ENCODE measurements at regions not wholly inside any gene's neighbourhood (a gene's known extent, or its start where the extent isn't known, plus 50 kb on each side); places are given as distances from the start of the nearest gene placed in this dataset.

DNA sequence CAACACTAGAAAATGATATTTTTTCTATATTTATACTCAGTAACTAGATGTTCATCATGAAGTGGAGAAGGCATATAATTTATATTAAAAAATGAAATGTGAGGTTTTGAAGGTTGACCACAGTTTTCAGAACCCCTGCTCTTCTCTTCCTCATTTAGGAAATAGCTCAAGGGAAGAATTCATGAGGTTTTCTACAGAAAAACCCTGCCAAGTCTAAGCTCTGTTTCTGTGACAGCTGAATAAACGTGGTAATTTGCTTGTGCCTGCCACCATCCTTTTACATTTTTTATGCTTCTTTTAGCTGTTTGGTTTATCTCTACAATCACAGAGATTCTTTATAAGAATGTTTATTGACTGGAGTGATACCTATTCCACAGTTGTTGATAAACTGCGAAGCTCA, 630.3 kb upstream of the POT1 start:
- no peak for ATAC-seq
- TF ChIP-seq ZFP3 (CRISPR knock-in tag; IDR thresholded peaks at IDR 0.05) (no peak), OSR1 (CRISPR knock-in tag; IDR thresholded peaks at IDR 0.05) (no peak), ZNF565 (CRISPR knock-in tag; conservative IDR thresholded peaks at IDR 0.05; ENCODE audit: low read depth) (no peak), ZFP30 (CRISPR knock-in tag; IDR thresholded peaks at IDR 0.05) (no peak), ARNTL (CRISPR knock-in tag; IDR thresholded peaks at IDR 0.05; ENCODE audit: borderline replicate concordance, low read depth) (no peak), SNAI2 (CRISPR knock-in tag; IDR thresholded peaks at IDR 0.05) (no peak), ZNF70 (CRISPR knock-in tag; IDR thresholded peaks at IDR 0.05) (no peak), PPARA (CRISPR knock-in tag; IDR thresholded peaks at IDR 0.05; ENCODE audit: borderline replicate concordance) (no peak), TCF4 (CRISPR knock-in tag; IDR thresholded peaks at IDR 0.05; ENCODE audit: borderline replicate concordance) (no peak), ISL1 (CRISPR knock-in tag; IDR thresholded peaks at IDR 0.05) (no peak), TOX (CRISPR knock-in tag; IDR thresholded peaks at IDR 0.05; ENCODE audit: borderline replicate concordance) (no peak), ZC3H10 (CRISPR knock-in tag; IDR thresholded peaks at IDR 0.05) (no peak), CSDC2 (CRISPR knock-in tag; IDR thresholded peaks at IDR 0.05) (no peak)
- TF ChIP-seq, protein P1, sequence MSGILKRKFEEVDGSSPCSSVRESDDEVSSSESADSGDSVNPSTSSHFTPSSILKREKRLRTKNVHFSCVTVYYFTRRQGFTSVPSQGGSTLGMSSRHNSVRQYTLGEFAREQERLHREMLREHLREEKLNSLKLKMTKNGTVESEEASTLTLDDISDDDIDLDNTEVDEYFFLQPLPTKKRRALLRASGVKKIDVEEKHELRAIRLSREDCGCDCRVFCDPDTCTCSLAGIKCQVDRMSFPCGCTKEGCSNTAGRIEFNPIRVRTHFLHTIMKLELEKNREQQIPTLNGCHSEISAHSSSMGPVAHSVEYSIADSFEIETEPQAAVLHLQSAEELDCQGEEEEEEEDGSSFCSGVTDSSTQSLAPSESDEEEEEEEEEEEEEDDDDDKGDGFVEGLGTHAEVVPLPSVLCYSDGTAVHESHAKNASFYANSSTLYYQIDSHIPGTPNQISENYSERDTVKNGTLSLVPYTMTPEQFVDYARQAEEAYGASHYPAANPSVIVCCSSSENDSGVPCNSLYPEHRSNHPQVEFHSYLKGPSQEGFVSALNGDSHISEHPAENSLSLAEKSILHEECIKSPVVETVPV (CRISPR knock-in tag; IDR thresholded peaks at IDR 0.05), result no peak
- TF ChIP-seq, protein P2, sequence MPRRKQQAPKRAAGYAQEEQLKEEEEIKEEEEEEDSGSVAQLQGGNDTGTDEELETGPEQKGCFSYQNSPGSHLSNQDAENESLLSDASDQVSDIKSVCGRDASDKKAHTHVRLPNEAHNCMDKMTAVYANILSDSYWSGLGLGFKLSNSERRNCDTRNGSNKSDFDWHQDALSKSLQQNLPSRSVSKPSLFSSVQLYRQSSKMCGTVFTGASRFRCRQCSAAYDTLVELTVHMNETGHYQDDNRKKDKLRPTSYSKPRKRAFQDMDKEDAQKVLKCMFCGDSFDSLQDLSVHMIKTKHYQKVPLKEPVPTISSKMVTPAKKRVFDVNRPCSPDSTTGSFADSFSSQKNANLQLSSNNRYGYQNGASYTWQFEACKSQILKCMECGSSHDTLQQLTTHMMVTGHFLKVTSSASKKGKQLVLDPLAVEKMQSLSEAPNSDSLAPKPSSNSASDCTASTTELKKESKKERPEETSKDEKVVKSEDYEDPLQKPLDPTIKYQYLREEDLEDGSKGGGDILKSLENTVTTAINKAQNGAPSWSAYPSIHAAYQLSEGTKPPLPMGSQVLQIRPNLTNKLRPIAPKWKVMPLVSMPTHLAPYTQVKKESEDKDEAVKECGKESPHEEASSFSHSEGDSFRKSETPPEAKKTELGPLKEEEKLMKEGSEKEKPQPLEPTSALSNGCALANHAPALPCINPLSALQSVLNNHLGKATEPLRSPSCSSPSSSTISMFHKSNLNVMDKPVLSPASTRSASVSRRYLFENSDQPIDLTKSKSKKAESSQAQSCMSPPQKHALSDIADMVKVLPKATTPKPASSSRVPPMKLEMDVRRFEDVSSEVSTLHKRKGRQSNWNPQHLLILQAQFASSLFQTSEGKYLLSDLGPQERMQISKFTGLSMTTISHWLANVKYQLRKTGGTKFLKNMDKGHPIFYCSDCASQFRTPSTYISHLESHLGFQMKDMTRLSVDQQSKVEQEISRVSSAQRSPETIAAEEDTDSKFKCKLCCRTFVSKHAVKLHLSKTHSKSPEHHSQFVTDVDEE (CRISPR knock-in tag; IDR thresholded peaks at IDR 0.05), result no peak
- TF ChIP-seq, protein P3, sequence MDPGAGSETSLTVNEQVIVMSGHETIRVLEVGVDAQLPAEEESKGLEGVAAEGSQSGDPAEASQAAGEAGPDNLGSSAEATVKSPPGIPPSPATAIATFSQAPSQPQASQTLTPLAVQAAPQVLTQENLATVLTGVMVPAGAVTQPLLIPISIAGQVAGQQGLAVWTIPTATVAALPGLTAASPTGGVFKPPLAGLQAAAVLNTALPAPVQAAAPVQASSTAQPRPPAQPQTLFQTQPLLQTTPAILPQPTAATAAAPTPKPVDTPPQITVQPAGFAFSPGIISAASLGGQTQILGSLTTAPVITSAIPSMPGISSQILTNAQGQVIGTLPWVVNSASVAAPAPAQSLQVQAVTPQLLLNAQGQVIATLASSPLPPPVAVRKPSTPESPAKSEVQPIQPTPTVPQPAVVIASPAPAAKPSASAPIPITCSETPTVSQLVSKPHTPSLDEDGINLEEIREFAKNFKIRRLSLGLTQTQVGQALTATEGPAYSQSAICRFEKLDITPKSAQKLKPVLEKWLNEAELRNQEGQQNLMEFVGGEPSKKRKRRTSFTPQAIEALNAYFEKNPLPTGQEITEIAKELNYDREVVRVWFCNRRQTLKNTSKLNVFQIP (CRISPR knock-in tag; IDR thresholded peaks at IDR 0.05; ENCODE audit: borderline replicate concordance, low read depth), result no peak
- TF ChIP-seq, protein P4, sequence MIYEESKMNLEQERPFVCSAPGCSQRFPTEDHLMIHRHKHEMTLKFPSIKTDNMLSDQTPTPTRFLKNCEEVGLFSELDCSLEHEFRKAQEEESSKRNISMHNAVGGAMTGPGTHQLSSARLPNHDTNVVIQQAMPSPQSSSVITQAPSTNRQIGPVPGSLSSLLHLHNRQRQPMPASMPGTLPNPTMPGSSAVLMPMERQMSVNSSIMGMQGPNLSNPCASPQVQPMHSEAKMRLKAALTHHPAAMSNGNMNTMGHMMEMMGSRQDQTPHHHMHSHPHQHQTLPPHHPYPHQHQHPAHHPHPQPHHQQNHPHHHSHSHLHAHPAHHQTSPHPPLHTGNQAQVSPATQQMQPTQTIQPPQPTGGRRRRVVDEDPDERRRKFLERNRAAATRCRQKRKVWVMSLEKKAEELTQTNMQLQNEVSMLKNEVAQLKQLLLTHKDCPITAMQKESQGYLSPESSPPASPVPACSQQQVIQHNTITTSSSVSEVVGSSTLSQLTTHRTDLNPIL (CRISPR knock-in tag; IDR thresholded peaks at IDR 0.05; ENCODE audit: low read depth), result no peak

DNA sequence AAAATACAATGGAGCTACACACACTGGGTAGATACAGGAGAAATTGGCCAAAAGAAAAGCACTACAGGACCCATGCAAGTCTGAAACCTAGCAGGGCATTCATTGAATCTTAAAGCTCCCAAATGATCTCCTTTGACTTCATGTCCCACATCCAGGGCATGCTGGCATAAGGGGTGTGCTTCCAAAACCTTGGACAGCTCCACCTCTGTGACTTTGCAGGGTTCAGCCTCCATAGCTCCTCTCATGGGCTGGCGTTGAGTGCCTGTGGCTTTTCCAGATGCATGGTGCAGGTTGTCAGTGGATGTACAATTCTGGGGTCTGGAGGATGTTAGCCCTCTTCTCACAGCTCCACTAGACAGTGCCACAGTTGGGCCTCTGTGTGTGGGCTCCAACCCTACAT, 626.3 kb upstream of the POT1 start:
- TF ChIP-seq TCF4 (CRISPR knock-in tag; IDR thresholded peaks at IDR 0.05; ENCODE audit: borderline replicate concordance) (no peak), CSDC2 (CRISPR knock-in tag; IDR thresholded peaks at IDR 0.05) (no peak), ARNTL (CRISPR knock-in tag; IDR thresholded peaks at IDR 0.05; ENCODE audit: borderline replicate concordance, low read depth) (no peak), TOX (CRISPR knock-in tag; IDR thresholded peaks at IDR 0.05; ENCODE audit: borderline replicate concordance) (no peak), GLIS3 (CRISPR knock-in tag; IDR thresholded peaks at IDR 0.05) (no peak), ZFP3 (CRISPR knock-in tag; IDR thresholded peaks at IDR 0.05) (no peak), RARB (CRISPR knock-in tag; IDR thresholded peaks at IDR 0.05) (no peak), ZFP30 (CRISPR knock-in tag; IDR thresholded peaks at IDR 0.05) (no peak), ESRRG (CRISPR knock-in tag; IDR thresholded peaks at IDR 0.05) (no peak), OSR1 (CRISPR knock-in tag; IDR thresholded peaks at IDR 0.05) (no peak), ISL1 (CRISPR knock-in tag; IDR thresholded peaks at IDR 0.05) (no peak)
- TF ChIP-seq, protein P3 (CRISPR knock-in tag; IDR thresholded peaks at IDR 0.05; ENCODE audit: borderline replicate concordance, low read depth), result no peak
- TF ChIP-seq, protein P2 (CRISPR knock-in tag; IDR thresholded peaks at IDR 0.05), result no peak
- TF ChIP-seq, protein P5, sequence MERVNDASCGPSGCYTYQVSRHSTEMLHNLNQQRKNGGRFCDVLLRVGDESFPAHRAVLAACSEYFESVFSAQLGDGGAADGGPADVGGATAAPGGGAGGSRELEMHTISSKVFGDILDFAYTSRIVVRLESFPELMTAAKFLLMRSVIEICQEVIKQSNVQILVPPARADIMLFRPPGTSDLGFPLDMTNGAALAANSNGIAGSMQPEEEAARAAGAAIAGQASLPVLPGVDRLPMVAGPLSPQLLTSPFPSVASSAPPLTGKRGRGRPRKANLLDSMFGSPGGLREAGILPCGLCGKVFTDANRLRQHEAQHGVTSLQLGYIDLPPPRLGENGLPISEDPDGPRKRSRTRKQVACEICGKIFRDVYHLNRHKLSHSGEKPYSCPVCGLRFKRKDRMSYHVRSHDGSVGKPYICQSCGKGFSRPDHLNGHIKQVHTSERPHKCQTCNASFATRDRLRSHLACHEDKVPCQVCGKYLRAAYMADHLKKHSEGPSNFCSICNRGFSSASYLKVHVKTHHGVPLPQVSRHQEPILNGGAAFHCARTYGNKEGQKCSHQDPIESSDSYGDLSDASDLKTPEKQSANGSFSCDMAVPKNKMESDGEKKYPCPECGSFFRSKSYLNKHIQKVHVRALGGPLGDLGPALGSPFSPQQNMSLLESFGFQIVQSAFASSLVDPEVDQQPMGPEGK (CRISPR knock-in tag; IDR thresholded peaks at IDR 0.05; ENCODE audit: borderline replicate concordance), result no peak
- TF ChIP-seq, protein P4 (CRISPR knock-in tag; IDR thresholded peaks at IDR 0.05; ENCODE audit: low read depth), result no peak

More for the DNA sequence above, 626.3 kb upstream of the POT1 start:
- no peak for ATAC-seq
